WERI-Rb-1 (cell line): ENCODE measurements at regions not wholly inside any gene's neighbourhood (a gene's known extent, or its start where the extent isn't known, plus 50 kb on each side); places are given as distances from the start of the nearest gene placed in this dataset.

Experiments used
- DNase-seq: peaks from one replicate; pipeline ENCODE4 v3.0.0-alpha.2; 2020
- H3K27ac ChIP-seq: fragments of 250-450 bp; sonication (Bioruptor Pico); 2 replicates; pipeline ENCODE4 v1.5.1; 2020; ENCODE audit warnings: mild to moderate bottlenecking, moderate library complexity
- H3K27me3 ChIP-seq: fragments of 250-450 bp; sonication (Bioruptor Pico); 2 replicates; pipeline ENCODE4 v1.5.1; 2021; ENCODE audit warnings: mild to moderate bottlenecking, low read depth, moderate library complexity; ENCODE audit not compliant: insufficient read depth, severe bottlenecking
- H3K36me3 ChIP-seq: fragments of 250-450 bp; sonication (Bioruptor Pico); 2 replicates; pipeline ENCODE4 v1.5.1; 2020; ENCODE audit warnings: mild to moderate bottlenecking, moderate library complexity
- H3K4me3 ChIP-seq: 2 replicates; pipeline ENCODE4 v1.5.1; 2011; ENCODE audit warnings: low read depth, mild to moderate bottlenecking, control low read depth, low read length
- H3K9me3 ChIP-seq: fragments of 250-450 bp; sonication (Bioruptor Pico); 2 replicates; pipeline ENCODE4 v1.5.1; 2021; ENCODE audit warnings: mild to moderate bottlenecking, moderate library complexity; ENCODE audit not compliant: severe bottlenecking
- TF ChIP-seq, protein P1 (sequence below): IDR thresholded peaks from 2 replicates; pipeline ENCODE4 v1.5.1; 2011; ENCODE audit warnings: low read depth, mild to moderate bottlenecking, control low read depth, inconsistent platforms, low read length

DNA sequence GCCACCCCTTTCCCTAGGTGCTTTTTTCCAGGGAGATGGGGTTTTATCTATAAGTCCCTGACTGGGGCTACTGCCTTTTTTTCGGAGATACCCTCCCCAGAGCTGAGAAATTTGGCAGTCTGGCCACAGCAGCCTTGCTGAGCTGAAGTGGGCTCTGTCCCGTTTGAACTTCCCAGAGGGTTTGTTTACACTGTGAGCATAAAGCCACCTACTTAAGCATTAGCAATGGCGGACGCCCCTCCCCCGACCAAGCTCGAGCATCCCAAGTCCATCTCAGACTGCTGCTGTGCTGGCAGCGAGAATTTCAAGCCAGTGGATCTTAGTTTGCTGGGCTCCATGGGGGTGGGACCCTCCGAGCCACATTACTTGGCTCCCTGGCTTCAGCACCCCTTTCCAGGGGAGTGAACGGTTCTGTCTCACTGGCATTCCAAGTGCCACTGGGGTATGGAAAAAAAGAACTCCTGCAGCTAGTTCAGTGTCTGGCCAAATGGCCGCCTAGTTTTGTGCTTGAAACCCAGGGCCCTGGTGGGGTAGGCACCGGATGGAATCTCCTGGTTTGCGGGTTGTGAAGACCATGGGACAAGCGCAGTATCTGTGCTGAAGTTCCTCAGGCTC lies 456.4 kb upstream of the HTR2C start:
- Histone ChIP-seq H3K27ac (no peak overlapping the region), H3K9me3 (no peaks in the 10 kb centered on the region), H3K27me3 (peaks cover 49% of the 10 kb centered on the region), H3K36me3 (no peaks in the 10 kb centered on the region), H3K4me3 (no peak overlapping the region)
- no peak for DNase-seq
- TF ChIP-seq, protein P1, sequence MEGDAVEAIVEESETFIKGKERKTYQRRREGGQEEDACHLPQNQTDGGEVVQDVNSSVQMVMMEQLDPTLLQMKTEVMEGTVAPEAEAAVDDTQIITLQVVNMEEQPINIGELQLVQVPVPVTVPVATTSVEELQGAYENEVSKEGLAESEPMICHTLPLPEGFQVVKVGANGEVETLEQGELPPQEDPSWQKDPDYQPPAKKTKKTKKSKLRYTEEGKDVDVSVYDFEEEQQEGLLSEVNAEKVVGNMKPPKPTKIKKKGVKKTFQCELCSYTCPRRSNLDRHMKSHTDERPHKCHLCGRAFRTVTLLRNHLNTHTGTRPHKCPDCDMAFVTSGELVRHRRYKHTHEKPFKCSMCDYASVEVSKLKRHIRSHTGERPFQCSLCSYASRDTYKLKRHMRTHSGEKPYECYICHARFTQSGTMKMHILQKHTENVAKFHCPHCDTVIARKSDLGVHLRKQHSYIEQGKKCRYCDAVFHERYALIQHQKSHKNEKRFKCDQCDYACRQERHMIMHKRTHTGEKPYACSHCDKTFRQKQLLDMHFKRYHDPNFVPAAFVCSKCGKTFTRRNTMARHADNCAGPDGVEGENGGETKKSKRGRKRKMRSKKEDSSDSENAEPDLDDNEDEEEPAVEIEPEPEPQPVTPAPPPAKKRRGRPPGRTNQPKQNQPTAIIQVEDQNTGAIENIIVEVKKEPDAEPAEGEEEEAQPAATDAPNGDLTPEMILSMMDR: no peak

DNA sequence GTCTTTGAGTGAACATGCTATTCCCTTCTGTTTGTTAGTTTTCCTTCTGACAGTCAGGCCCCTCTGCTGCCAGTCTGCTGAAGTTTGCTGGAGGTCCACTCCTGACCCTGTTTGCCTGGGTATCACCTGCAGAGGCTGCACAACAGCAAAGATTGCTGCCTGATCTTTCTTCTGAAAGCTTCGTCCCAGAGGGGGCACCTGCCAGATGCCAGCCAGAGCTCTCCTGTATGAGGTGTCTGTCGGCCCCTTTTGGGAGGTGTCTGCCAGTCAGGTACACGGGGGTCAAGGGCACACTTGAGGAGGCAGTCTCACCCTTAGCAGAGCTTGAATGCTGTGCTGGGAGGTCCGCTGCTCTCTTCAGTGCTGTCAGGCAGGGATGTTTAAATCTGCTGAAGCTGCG lies 456.9 kb upstream of the HTR2C start:
- Histone ChIP-seq H3K27ac (no peak overlapping the region), H3K9me3 (no peaks in the 10 kb centered on the region), H3K36me3 (no peaks in the 10 kb centered on the region), H3K4me3 (no peak overlapping the region), H3K27me3 (peaks cover 49% of the 10 kb centered on the region)
- TF ChIP-seq, protein P1: no peak
- no peak for DNase-seq

DNA sequence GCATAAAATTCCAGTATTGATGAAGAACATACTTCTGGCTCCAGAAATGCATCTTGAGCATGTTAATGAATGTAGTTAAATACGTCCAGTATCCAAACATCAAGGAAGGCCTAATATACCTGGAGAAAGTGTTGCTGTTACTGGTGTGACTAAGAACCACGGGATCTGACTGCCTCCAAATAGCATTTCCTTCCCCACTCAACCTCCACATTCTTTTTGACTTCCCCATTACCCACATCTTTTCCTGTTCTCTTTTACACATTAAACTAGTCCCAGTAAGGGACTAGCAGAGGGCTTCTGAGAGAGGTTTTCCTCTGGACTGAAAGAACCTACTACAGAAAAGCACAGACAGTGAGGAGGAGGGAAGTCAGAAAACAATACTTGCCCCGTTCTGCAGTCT lies 482.8 kb upstream of the HTR2C start:
- H3K4me3 ChIP-seq: no peak overlapping the region
- no peak overlapping the region for H3K27ac ChIP-seq
- no peaks in the 10 kb centered on the region for H3K36me3 ChIP-seq
- no peak for DNase-seq
- H3K9me3 ChIP-seq: no peaks in the 10 kb centered on the region
- peaks cover 83% of the 10 kb centered on the region for H3K27me3 ChIP-seq
- TF ChIP-seq, protein P1: no peak

DNA sequence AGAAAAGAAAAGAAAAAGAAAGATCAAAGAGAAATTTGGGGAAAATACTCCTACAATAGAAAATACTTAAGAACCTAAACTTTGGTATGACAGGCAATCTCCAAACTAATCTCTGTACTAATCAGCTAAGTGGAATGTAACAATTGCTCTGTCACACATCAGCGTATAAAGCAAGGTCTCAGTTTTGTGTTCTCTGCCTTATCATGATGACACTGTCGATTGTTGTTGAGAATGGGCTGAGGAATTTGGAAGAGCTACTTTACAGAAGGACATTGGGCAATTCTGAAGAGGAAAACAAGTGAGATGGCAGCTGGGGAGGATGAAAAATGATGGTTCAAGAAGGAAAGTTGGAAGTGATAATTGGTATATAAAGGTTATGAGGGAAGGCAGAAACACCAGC lies 486.0 kb upstream of the HTR2C start:
- no peak overlapping the region for H3K4me3 ChIP-seq
- H3K36me3 ChIP-seq: no peaks in the 10 kb centered on the region
- no peaks in the 10 kb centered on the region for H3K9me3 ChIP-seq
- TF ChIP-seq, protein P1: no peak
- DNase-seq: no peak
- H3K27ac ChIP-seq: no peak overlapping the region
- peaks cover 83% of the 10 kb centered on the region for H3K27me3 ChIP-seq

DNA sequence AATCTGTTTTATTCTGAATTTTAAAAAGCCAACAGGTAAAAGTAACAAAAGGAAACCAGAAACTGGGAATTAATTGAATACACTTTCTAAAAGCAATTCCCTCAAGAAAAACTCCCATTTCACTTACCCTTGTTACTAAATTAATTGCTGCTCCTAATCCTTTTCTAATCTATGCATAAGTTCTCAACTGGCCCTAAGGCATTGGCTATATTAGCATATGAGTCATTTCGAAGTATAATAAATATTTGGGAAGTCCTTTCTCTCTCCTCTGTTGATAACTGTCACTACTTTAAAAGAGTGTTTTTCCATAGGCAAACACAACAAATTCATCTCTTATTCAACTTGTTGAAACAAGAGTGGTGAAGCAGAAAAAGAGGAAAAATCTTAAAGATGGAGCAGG lies 486.5 kb upstream of the HTR2C start:
- no peak overlapping the region for H3K4me3 ChIP-seq
- TF ChIP-seq, protein P1: no peak
- no peak for DNase-seq
- H3K9me3 ChIP-seq: no peaks in the 10 kb centered on the region
- no peaks in the 10 kb centered on the region for H3K36me3 ChIP-seq
- H3K27me3 ChIP-seq: peaks cover 78% of the 10 kb centered on the region
- H3K27ac ChIP-seq: no peak overlapping the region

DNA sequence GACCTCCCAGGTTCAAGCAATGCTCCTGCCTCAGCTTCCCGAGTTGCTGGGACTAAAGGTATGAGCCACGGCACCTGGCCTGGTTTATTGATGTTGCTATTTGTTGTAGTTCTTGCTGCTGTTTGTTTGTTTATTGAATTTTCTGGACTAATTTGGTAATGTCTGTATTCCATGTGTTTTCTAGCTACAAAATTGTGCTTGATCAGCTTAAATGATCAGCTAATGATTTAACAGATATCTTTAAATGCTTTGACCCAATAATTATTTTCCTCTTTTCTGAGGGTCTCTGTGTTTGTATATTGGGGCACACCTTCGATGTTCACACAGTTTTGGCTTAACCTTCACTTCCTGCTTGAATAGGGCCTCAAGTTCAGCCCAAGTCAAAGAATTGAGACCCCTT lies 488.1 kb upstream of the HTR2C start:
- Histone ChIP-seq H3K27me3 (peaks cover 64% of the 10 kb centered on the region), H3K4me3 (no peak overlapping the region), H3K36me3 (no peaks in the 10 kb centered on the region), H3K27ac (no peak overlapping the region), H3K9me3 (no peaks in the 10 kb centered on the region)
- TF ChIP-seq, protein P1: no peak
- DNase-seq: no peak
